Skeletal muscle satellite cell (primary cell): ENCODE measurements at regions not wholly inside any gene's neighbourhood (a gene's known extent, or its start where the extent isn't known, plus 50 kb on each side); places are given as distances from the start of the nearest gene placed in this dataset.
"Not testable (repeated sequence)": the region's sequence is repeated elsewhere in the genome, so short reads cannot be mapped to it uniquely, and the experiment has no call there.

Experiments
- H3K27me3 ChIP-seq: 2 replicates; pipeline ENCODE4 v1.7.0; 2013; ENCODE audit warnings: low read length; ENCODE audit not compliant: control insufficient read depth, insufficient read depth
- H3K36me3 ChIP-seq: 2 replicates; pipeline ENCODE4 v1.7.0; 2013; ENCODE audit warnings: mild to moderate bottlenecking, control low read depth, low read length; ENCODE audit not compliant: insufficient read depth
- H3K4me1 ChIP-seq: 2 replicates; pipeline ENCODE4 v1.7.0; 2013; ENCODE audit warnings: low read length; ENCODE audit not compliant: control insufficient read depth, insufficient read depth
- H3K4me2 ChIP-seq: 2 replicates; pipeline ENCODE4 v1.7.0; 2013; ENCODE audit warnings: mild to moderate bottlenecking, low read length
- H3K4me3 ChIP-seq: 2 replicates; pipeline ENCODE4 v1.7.0; 2013; ENCODE audit warnings: low read length
- H3K9ac ChIP-seq: 2 replicates; pipeline ENCODE4 v1.7.0; 2013; ENCODE audit warnings: mild to moderate bottlenecking, low read depth, low read length, moderate library complexity
- H3K9me3 ChIP-seq: replicated peaks from 2 replicates; pipeline ENCODE4 v1.7.0; 2013; ENCODE audit warnings: mild to moderate bottlenecking, control low read depth, low read length

GRCh38 chr7:65545465-65546161 lies 172.0 kb downstream of the ZNF92 start:
- H3K27me3 ChIP-seq, H3K9ac ChIP-seq, H3K36me3 ChIP-seq, H3K9me3 ChIP-seq, H3K4me3 ChIP-seq, H3K4me2 ChIP-seq, H3K4me1 ChIP-seq: not testable (repeated sequence)

GRCh38 chr7:65549589-65550443 lies 176.2 kb downstream of the ZNF92 start:
- H3K4me3 ChIP-seq, H3K4me1 ChIP-seq, H3K9me3 ChIP-seq, H3K9ac ChIP-seq, H3K27me3 ChIP-seq, H3K36me3 ChIP-seq, H3K4me2 ChIP-seq: not testable (repeated sequence)

GRCh38 chr7:65550444-65550809 lies 176.8 kb downstream of the ZNF92 start:
- H3K9ac ChIP-seq, H3K4me1 ChIP-seq, H3K4me2 ChIP-seq, H3K4me3 ChIP-seq, H3K36me3 ChIP-seq, H3K9me3 ChIP-seq, H3K27me3 ChIP-seq: not testable (repeated sequence)

GRCh38 chr7:65551042-65551441 lies 177.4 kb downstream of the ZNF92 start:
- H3K9ac ChIP-seq, H3K4me3 ChIP-seq: not testable (repeated sequence)

GRCh38 chr7:65554553-65555476 lies 181.2 kb downstream of the ZNF92 start:
- not testable (repeated sequence) for H3K4me1 ChIP-seq, H3K4me2 ChIP-seq, H3K27me3 ChIP-seq, H3K9ac ChIP-seq, H3K9me3 ChIP-seq, H3K36me3 ChIP-seq, H3K4me3 ChIP-seq

More at GRCh38 chr7:65551042-65551441, 177.4 kb downstream of the ZNF92 start:
- H3K9me3 ChIP-seq, H3K4me2 ChIP-seq, H3K4me1 ChIP-seq, H3K36me3 ChIP-seq, H3K27me3 ChIP-seq: not testable (repeated sequence)

GRCh38 chr7:65558584-65558983 lies 184.9 kb downstream of the ZNF92 start:
- not testable (repeated sequence) for H3K36me3 ChIP-seq, H3K9me3 ChIP-seq, H3K4me1 ChIP-seq, H3K9ac ChIP-seq, H3K27me3 ChIP-seq, H3K4me2 ChIP-seq, H3K4me3 ChIP-seq

- not testable (repeated sequence) for H3K36me3 ChIP-seq, H3K4me3 ChIP-seq, H3K9me3 ChIP-seq, H3K4me2 ChIP-seq, H3K9ac ChIP-seq, H3K4me1 ChIP-seq, H3K27me3 ChIP-seq
Measured at GRCh38 chr7:65561786-65562372, 188.2 kb downstream of the ZNF92 start.

GRCh38 chr7:65562522-65562921 lies 188.9 kb downstream of the ZNF92 start:
- H3K4me1 ChIP-seq, H3K4me2 ChIP-seq, H3K9me3 ChIP-seq, H3K27me3 ChIP-seq, H3K9ac ChIP-seq, H3K36me3 ChIP-seq, H3K4me3 ChIP-seq: not testable (repeated sequence)

GRCh38 chr7:65563333-65563732 lies 189.7 kb downstream of the ZNF92 start:
- H3K4me2 ChIP-seq, H3K9me3 ChIP-seq, H3K36me3 ChIP-seq, H3K9ac ChIP-seq, H3K27me3 ChIP-seq, H3K4me3 ChIP-seq, H3K4me1 ChIP-seq: not testable (repeated sequence)

GRCh38 chr7:65568226-65568625 lies 194.6 kb downstream of the ZNF92 start:
- not testable (repeated sequence) for H3K4me3 ChIP-seq, H3K36me3 ChIP-seq

GRCh38 chr7:65570990-65571389 lies 197.3 kb downstream of the ZNF92 start:
- not testable (repeated sequence) for H3K4me2 ChIP-seq, H3K9me3 ChIP-seq, H3K4me3 ChIP-seq, H3K4me1 ChIP-seq, H3K36me3 ChIP-seq, H3K9ac ChIP-seq, H3K27me3 ChIP-seq

More at GRCh38 chr7:65568226-65568625, 194.6 kb downstream of the ZNF92 start:
- not testable (repeated sequence) for H3K27me3 ChIP-seq, H3K4me2 ChIP-seq, H3K4me1 ChIP-seq, H3K9ac ChIP-seq, H3K9me3 ChIP-seq
